Urothelium cell line (cell line): ENCODE measurements at regions not wholly inside any gene's neighbourhood (a gene's known extent, or its start where the extent isn't known, plus 50 kb on each side); places are given as distances from the start of the nearest gene placed in this dataset.
A peak's percentile ranks its signal among the peaks of the same experiment; 100 is the strongest.

Experiments used
- DNase-seq: peaks from one replicate; pipeline ENCODE4 v3.0.0; 2011; ENCODE audit warnings: low spot score, mixed read lengths
- FAIRE-seq: peaks from 2 replicates; lab custom pipeline; 2011; peaks lifted over from hg19 to GRCh38; lab: Jason Lieb, UNC

DNA sequence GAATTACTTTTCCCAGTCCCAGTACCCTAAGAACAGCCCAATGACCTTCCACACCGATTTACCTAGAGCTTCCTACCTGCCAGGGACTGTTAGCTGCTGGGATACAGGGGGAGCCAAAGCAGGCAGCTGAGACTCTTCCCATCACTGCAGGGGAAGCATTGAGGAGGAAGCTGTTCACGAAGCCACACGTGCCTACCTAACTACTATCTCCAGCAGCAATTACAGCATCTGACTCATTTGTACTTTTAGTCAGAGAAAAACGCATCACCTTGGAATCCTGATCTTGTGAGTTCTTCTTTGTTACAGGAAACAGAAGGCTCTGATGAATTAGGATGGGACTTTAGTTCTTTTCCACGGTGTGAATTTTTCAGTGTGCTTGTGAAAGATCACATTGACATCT is 113.7 kb upstream of the DHX40 start:
- FAIRE-seq (no peak), DNase-seq (peak; percentile 78)

DNA sequence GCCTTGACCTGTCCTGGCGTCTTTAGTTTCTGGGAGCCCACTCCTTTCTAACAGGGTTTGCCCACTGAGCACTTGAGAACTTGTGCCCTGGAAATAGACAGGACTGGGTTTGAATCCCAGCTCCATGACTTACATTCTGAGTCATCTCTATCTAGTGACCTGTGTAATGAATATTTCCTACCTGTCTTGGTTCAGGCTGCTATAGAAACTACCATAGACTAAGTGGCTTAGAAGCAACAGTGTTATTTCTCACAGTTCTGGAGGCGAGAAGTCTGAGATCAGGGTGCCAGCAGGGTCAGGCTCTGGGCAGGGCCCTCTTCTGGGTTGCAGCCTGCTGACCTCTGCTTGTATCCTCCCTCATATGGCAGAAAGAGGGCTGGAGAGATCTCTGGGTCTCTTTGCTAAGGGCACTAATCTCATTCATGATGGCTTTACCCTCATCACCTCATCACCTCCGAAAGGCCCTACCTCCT is 110.7 kb upstream of the DHX40 start:
- no peak for FAIRE-seq
- DNase-seq = no peak

DNA sequence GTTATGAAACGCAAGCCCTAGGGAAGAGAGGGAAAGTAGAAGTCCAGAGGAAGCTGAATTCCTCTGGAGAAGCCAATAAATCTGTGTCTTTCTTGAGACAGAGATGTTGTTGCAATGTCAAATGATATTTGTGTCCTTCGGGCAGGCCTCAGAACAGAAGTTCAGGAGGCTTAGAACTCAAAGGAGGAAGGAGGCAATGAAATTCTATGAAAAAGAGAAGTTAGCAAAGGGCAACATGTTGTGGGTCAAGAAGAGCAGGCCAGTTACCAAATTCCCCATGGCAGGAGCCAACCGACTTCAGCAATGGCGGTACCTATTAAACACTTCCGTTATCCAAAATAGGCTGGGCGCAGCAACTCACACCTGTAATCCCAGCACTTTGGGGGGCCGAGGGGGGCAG is 109.0 kb upstream of the DHX40 start:
- FAIRE-seq (no peak), DNase-seq (no peak)

DNA sequence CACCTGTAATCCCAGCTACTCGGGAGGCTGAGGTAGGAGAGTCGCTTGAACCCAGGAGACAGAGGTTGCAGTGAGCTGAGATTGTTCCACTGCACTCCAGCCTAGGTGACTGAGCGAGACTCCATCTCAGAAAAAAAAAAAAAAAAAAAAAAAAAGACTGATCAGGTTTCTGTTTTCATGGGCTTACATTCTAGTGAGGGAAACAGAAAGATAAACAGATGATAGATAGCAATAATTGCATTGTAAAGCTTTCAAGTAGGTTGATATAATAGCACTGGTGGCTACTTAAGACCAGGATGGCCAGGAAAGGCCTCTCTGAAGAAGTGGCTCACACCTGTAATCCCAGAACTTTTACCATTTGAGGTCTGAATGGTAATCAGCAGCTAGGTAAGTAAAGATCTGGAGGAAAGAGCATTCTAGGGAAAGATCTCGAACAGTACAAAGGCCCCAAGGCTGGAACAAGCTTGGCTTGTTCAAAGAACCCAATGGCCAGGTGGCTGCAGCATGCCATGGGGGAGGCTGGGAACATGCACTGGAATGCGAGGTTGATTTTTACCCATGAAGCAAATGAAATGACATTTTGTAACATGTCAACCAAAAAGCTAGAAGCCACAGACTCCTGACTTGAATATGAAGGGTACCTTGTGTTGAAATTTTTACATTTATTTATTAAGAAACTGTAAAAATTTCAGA is 108.3 kb upstream of the DHX40 start:
- DNase-seq (no peak), FAIRE-seq (no peak)

DNA sequence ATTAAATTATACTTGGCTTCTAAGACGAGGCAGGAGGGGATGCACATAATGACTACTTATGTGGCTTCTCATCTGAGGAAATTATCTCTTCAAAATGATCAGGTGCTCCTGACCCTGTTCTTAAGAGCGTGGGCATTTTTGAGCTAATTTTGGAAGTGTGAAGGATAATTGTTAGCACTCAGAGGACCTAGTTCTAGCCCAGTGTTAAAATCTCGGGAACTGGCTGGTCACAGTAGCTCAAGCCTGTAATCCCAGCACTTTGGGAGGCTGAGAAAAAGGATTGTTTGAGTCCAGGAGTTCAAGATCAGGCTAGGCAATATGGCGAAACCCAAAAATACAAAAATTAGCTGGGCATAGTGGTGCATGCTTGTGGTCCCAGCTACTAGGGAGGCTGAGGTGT is 103.0 kb upstream of the DHX40 start:
- DNase-seq = no peak
- no peak for FAIRE-seq

DNA sequence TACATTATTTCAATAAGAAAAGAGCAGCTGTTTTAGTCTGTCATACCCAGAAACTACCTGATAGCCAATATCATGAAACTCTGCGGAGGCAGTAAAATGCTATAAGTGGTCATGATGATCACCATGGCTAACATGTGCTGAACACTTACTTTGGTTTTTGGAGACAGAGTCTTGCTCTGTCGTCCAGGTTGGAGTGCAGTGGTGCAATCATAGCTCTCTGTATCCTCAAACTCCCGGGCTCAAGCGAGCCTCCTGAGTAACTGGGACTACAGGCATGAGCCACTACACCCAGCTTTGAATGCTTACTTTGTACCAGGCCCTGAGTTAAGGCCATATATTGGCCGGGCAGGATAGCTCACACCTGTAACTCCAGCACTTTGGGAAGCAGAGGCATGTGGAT is 101.2 kb upstream of the DHX40 start:
- FAIRE-seq (peak; percentile 55), DNase-seq (no peak)

DNA sequence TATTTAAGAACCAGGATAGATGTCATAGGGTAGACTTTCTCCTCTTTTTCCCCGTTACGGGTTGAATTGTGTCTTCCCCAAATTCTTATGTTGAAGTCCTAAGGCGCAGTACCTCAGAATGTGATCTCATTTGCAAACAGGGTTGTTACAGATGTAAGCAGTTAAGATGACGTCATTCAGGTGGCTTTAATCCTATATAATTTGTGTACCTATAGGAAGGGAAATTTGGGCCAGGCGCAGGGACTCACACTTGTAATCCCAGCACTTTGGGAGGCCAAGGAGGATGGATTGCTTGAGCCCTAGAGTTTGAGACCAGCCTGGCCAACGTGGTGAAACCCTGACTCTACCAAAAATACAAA is 99.5 kb upstream of the DHX40 start:
- DNase-seq (no peak), FAIRE-seq (no peak)

DNA sequence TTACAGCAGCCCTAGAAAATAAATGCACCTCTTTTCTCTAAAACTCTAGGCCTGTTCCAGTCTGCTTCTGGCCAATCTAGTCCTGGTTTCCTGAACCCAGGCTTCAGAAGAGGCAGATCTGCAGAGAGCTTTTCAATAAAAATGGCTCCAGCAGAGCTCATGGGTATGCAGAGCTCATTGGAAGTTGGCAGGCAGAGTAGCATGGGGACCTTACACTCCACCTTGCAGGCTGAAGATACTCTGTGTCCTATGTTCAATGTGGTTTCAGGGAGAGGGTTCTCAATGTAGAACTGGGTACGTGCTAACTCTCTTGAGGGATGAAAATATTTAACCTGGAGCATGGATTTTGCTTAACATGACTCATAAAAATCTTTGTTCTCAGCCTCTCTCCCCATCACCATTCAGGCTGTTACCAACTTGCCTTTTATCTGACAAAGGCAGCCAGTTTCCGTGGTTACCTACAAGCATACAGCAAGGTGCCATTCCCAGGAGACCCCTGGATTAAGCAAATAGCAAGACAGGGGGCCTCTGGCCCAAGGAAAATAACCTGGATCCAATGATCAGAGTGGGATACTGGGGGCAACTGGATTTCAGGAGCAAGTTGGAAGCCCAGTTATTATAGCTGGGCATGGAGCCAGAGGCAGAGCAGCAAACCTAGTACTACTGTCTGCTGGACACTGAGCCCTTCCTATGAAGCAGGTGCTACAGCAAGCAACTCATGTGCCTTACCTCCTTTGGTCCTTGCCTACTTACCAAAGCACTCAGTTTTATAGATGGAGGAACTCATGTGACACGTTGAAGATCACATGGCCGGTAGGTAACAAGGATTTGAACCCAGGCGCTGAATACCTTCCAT is 98.2 kb upstream of the DHX40 start:
- FAIRE-seq (no peak), DNase-seq (no peak)

DNA sequence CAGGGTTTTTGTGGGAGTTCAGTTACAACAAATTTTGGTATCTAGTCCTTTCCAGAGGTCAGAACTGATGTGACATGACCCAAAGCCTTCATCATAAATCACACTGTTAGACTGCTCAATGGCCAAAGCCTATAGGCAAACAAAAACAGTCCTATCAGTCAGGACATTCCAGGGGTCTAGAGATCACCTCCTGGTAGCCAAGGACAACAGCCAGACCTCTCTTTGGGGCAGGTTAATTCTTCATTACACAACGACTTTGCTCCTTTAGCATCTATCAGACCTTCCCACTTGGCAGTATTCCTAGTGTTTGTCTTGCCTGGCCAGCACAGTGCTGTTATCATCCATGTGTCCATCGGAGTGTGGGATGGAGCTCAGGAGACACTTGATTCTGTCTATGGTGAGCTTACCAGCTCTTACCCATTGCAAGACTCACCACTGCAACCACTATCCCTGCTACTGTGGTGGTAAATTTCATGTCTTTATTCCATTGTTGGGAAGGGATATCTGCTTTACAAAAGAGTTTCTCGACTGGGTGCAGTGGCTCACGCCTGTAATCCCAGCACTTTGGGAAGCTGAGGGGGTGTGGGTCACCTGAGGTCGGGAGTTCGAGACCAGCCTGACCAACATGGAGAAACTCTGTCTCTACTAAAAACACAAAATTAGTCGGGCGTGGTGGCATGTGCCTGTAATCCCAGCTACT is 95.5 kb upstream of the DHX40 start:
- DNase-seq (no peak), FAIRE-seq (peak; percentile 40)

DNA sequence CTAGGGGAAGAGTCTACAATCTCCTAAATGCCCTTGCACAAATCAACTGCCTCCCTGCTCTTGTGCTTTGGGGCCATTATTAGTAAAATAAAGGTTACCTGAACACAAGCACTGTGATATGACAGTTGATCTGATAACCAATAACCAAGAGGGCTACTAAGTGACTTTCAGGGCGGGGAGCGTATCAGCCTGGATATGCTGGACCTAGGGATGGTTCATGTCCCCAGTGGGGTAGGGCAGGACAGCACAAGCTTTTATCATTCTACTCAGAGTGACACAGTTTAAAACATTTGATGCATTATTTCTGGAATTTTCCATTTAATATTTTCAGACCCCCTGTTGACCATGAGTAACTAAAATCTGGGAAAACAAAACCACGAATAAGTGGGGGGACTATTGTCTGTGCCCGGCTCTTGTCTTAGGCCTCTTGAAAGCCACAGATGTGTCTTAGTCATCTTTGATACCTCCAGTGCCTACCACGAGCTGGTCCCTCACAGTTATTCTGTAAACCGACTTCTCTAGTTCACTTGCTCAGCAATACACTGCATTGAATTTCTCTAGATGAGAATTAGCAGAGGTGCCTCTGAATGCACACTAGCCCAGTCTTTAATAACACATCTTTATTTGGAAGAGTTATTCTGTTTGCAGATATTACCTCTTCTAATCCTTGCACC is 94.6 kb upstream of the DHX40 start:
- no peak for DNase-seq
- FAIRE-seq = peak; percentile 77

DNA sequence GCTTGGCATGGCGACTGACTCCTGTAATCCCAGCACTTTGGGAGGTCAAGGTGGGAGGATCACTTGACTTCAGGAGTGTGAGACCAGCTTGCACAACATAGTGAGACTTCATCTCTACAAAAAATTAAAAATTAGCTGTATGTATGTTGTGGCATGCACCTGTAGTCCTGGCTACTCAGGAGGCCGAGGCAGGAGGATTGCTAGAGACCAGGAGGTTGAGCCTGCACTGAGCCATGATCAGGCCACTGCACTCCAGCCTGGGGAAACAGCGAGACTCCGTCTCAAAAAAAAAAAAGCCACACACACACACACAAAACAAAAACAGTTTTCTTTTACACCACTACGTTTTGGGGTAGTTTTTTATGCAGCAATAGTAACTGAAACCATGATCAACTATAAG is 89.0 kb upstream of the DHX40 start:
- DNase-seq (no peak), FAIRE-seq (peak; percentile 30)

DNA sequence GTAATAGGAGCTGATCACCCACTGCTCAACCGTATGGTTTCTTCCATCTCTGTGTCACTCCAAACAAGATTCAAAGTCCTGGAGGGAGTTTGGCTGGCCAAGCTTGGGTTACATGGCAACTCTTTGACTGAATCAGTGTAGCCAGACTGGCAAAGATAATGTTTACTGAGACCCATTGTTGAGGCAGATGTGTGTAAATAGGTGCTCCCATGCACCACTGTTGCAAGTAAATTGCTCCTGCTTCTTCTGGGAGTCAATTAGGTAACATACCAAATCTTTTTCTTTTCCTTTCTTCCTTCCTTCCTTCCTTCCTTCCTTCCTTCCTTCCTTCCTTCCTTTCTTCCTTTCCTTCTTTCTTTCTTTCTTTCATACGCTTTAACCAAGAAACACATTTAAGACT is 86.3 kb upstream of the DHX40 start:
- FAIRE-seq (peak; percentile 83), DNase-seq (no peak)

DNA sequence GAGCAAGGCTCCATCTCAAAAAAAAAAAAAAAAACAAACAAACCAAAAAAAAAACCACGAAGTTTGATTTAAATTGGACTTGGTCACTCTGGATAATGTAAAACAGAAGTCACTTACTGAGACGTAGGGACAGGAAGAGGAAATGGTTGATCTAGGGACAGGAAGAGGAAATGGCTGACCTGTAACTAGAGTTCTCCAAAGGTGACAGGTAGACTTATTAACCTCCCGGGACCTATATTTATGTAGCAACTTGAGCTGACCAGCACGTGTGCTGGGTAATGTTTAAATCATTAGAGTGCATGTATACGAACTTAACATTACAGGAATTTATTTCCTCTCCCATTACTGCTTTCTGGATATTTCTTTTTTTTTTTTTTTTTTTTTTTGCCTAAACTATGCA is 81.5 kb upstream of the DHX40 start:
- peak; percentile 30 for FAIRE-seq
- no peak for DNase-seq

DNA sequence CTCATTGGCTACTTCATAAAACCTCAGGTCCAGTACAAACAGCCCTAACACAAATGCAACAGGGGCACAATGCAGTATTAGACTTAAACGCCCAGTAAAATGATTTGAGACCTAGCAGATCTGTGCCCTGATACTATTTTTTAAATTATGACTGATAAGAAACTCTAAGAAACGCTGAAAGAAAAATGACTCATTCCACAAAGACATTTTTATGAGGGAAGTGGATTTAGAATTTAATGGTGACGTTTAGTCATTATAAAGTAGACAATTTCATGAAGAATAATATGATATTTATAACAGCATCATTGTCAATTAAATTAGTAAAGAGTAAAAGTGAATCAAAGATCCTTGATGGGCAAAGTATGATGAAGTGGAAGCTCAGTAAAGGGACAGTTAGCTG is 80.4 kb upstream of the DHX40 start:
- no peak for DNase-seq
- no peak for FAIRE-seq

DNA sequence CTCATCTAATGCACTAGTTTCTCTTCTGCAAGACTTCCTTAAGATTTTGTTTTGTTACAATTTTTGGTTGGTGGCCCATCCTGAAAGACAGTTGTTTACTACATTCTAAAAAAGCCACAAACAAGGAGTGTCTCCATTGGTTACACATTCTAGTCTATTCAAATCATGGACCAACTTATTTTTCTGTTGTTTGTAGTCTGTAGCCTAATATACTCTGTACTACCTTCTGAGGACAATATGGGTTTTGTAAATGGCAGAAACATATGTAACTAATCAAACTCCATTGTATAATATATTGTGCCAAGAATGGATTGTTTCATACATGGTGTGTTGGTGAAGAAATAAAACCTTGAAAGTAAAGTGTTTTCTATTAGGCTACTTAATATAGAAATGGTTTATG is 79.5 kb upstream of the DHX40 start:
- DNase-seq (no peak), FAIRE-seq (no peak)

DNA sequence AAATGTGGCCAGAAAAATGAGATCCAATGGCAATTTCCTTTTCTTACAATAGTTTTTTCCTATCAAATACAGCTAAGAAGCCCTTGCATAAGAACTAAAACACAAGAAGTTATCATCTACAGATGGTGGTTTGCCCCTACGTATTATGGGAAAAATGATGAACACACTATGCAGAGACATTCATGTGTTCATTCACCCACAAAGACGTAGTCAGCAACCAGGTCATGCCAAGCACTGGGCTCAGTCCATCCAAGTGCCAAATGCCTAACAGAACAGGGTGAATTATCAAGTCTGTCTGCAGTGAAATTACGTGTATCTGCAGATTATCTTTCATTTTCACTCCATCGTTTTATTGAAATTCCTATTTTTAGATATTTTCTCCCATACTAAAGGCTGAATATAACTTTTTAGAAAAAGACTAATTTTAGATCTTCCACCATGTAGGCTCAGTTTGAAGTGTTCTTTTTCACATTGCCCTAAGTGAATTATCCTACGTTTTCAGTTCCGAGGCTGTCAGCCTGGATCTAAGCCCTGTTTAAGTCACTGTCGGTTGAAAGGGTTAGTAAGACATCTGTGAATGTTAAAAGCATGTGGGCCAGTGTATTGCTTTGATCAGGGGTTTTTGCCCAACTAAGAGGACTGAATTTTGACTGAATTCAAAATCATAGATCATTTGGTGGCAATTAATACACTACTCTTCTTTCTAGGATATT is 78.1 kb upstream of the DHX40 start:
- FAIRE-seq (peak; percentile 50), DNase-seq (no peak)

DNA sequence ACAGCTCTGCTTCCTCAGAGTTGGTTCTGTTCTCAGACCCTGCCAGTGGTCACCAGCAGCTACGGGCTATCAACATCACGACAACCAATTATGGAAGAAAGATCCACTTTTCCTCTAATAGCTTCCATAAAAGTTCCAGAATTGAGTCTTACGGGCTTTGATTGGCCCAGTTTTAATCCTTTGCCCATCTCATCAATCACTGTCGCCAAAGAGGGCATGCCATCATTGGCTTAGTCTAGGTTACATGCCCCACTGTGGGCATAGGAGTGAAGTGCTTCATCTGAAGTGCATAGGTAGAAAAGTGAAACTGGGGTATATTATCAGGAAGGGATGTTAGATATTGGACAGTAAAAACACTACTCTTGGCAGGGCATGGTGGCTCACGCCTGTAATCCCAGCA is 76.6 kb upstream of the DHX40 start:
- FAIRE-seq = peak; percentile 55
- no peak for DNase-seq

DNA sequence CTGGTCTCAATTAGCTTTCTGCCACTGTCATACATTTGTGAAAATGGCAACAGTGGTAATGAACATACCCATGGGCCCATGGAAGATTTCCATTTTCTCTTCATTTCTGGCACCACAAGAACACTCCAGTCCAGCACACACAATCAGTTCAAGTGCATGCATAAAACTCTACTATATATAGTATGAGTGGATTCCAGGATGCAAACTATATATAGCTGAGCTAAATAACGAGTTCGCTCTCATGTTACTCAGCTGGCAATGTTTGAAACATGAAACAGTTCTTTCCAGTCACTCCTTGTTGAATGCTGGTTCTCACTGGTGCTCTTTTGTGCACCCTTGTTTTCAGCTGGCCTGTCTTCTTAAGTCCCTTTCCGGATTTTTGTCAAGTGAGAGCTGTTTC is 75.2 kb upstream of the DHX40 start:
- DNase-seq = no peak
- peak; percentile 40 for FAIRE-seq

DNA sequence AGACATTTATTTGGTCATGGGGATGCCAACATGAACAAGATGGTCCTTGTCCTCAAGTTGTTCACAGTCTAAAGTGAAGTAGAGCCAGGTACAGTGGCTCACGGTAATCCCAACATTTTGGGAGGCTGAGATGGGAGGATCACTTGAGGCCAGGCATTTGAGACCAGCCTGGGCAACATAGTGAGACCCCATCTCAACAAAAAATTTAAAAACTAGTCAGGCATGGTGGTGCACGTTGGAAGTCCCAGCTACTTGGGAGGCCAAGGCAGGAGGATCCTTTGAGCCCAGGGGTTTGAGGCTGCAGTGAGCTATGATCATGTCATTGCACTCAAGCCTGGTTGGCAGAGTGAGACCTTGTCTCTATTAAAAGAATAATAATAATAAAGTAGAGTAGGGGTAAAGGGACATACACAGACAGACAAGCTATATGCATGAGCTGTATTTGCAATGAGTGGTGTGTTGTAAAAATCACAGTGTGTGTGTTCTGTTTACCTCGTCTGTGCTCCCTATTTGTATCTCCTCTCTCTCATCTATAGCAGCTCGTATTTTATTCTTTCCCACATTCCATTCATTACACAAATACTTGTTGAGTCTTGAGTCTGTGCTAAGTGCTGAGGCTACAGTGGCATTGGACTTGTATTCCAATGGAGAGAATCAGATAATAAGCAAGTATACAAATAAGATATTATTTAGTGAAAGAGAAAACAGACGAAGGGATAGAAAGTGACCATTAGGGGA is 73.9 kb upstream of the DHX40 start:
- DNase-seq = no peak
- FAIRE-seq = peak; percentile 27

DNA sequence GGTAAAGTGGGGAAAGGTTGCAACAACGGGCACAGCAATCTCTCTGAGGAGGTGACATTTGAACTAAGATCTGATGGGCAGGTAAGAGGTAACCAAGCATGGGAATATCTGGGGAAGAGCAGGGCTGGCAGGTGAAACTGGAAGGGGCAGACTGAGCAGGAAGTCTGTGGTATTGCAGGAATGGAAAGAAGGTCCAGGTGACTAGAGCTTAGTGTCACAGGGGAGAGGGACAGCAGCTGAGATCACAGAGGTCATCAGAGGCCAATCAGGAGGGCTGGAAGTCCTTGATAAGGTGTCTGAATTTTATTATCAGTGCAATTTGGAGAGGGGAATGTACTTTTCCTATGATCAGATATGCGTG is 73.3 kb upstream of the DHX40 start:
- DNase-seq = no peak
- peak; percentile 61 for FAIRE-seq
